Naive B cell (primary cell): ENCODE measurements at regions not wholly inside any gene's neighbourhood (a gene's known extent, or its start where the extent isn't known, plus 50 kb on each side); places are given as distances from the start of the nearest gene placed in this dataset.

Experiments used
- ATAC-seq, 2 donors: fragments of 150-1000 bp; cut with Tn5 transposase; 2 replicates each; pipeline ENCODE4 v1.10.0; 2021; ENCODE audit warnings: low read depth in 2 of 2, mild to moderate bottlenecking in 2 of 2, moderate library complexity in 2 of 2
- DNase-seq: peaks from one replicate; pipeline ENCODE4 v3.0.0; 2022
- H3K27ac Mint-ChIP-seq, 6 donors: one replicate each; pipeline ENCODE4 v1.8.0; 2020 to 2022; ENCODE audit warnings: mild to moderate bottlenecking in 6 of 6, mixed read lengths in 6 of 6, moderate library complexity in 5 of 6, inconsistent platforms in 2 of 6
- H3K27me3 Mint-ChIP-seq, 3 donors: one replicate each; pipeline ENCODE4 v1.8.0; 2021 to 2022; ENCODE audit warnings: mixed read lengths in 3 of 3, mild to moderate bottlenecking in 1 of 3
- H3K36me3 Mint-ChIP-seq, 2 donors: one replicate each; pipeline ENCODE4 v1.8.0; 2020 to 2022; ENCODE audit warnings: mixed read lengths in 2 of 2, inconsistent platforms in 1 of 2, mild to moderate bottlenecking in 1 of 2
- H3K4me1 Mint-ChIP-seq, 3 donors: one replicate each; pipeline ENCODE4 v1.8.0; 2020 to 2022; ENCODE audit warnings: mixed read lengths in 3 of 3, inconsistent platforms in 1 of 3, mild to moderate bottlenecking in 1 of 3, moderate library complexity in 1 of 3
- H3K4me3 Mint-ChIP-seq, 8 donors: one replicate each; pipeline ENCODE4 v1.8.0; 2020 to 2022; ENCODE audit warnings: mild to moderate bottlenecking in 8 of 8, mixed read lengths in 8 of 8, moderate library complexity in 8 of 8, inconsistent platforms in 2 of 8
- H3K9me3 Mint-ChIP-seq, 7 donors: one replicate each; pipeline ENCODE4 v1.8.0; 2020 to 2022; ENCODE audit warnings: mixed read lengths in 7 of 7, mild to moderate bottlenecking in 5 of 7, inconsistent platforms in 2 of 7, moderate library complexity in 1 of 7

DNA sequence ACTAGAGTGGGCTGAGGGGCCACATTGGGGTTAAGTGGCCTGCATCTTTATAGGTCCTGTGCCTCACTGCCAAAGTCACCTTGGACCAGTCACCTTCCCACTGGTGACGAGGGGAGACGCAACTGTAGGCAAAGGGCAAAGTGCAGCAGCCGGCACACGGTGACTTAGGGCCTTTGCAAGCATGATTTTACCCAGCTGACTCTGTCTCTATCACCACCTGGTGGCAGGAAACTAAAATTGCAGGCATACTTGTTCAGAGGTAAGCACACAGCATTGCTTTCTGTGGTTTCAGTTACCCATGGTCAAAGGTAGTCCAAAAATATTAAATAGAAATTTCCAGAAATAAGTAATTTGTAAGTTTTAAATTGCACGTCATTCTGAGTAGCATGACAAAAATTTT, 1164.4 kb downstream of the BRD1 start:
- Mint-ChIP-seq H3K4me1 (no peaks in the 10 kb centered on the region), H3K36me3 (peaks cover 0 to 18% of the 10 kb centered on the region in 2 donors), H3K27me3 (no peaks in the 10 kb centered on the region), H3K9me3 (peaks cover 11 to 26% (median 20%) of the 10 kb centered on the region in 7 donors), H3K27ac (no peak overlapping the region), H3K4me3 (no peak overlapping the region)
- ATAC-seq (no peak), DNase-seq (no peak)

- Mint-ChIP-seq H3K27me3 (no peaks in the 10 kb centered on the region), H3K27ac (peak overlapping the region in 1 of 6 donors; percentile 70), H3K9me3 (peaks cover 11 to 26% (median 20%) of the 10 kb centered on the region in 7 donors), H3K4me3 (no peak overlapping the region), H3K4me1 (no peaks in the 10 kb centered on the region), H3K36me3 (peaks cover 0 to 18% of the 10 kb centered on the region in 2 donors)
- no peak for DNase-seq
- no peak for ATAC-seq
These were observed 1165.1 kb downstream of the BRD1 start for GRCh38 chr22:48662476-48663135.

DNA sequence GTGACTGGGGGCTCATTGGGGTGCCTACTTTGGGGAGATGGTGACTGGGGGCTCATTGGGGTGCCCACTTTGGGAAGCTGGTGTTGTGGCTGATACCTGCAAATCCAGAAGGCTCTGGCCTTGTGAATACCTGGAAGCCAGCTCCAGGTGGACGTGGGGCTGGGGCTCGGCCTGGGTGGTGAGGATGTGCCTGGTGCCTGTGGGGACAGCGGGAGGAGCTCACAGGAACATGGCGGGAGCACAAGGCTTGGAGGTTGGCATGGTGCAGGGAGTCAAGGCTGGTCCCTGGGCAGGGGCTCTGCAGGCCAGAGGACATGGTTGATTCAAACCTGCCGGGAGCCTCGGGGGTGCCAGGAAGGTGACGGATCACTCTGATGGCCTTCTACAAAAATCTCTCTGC, 1165.7 kb downstream of the BRD1 start:
- Mint-ChIP-seq H3K4me1 (no peaks in the 10 kb centered on the region), H3K9me3 (peaks cover 11 to 26% (median 20%) of the 10 kb centered on the region in 7 donors), H3K27me3 (no peaks in the 10 kb centered on the region), H3K36me3 (peaks cover 0 to 18% of the 10 kb centered on the region in 2 donors), H3K27ac (peak overlapping the region in 1 of 6 donors; percentile 70), H3K4me3 (no peak overlapping the region)
- DNase-seq: no peak
- no peak for ATAC-seq

DNA sequence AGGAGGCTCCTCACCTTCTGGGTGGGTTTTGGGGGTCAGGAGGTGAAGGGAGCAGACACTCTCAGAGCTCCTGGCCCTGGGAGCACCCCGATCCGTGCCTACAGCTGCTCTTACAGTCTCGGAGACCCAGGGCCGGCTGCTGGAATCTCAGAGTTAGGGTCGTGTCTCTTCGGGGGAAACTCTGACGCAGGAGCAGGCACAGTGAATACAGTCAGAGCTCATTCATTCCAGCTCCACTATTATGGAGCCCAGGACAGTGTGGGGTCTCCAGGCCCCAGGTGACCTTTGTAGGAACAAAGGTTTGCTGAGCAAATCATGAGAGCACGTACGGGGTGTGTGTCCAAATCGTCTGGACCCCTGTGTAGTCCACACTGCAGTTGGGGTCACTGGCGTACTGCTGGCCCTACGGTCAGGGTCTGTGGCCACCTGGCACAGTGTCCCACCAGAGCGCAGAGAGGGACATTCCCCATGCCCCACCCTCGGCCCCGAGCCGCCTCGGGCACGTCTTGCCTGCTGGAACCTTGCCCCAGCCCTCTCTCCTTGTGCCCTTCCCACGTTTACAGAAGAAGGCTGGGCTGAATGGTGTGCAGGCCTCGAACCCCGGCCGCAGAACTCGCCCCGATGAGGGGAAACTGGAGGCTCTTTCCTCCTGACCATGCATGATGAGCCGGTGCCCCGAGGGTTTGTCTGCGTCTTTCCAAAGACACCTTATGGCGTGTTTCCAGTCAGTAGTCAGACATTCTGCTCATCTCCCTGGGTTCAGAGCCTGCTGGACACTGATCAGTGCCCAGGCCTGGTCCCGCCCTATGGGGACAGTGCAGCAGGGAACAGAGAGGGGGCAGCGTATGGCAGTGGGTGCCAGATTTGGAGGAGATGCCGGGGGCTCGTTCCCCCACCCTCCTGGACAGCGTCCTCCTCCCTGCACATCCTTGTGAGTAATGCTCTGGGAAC, 1166.6 kb downstream of the BRD1 start:
- H3K27ac Mint-ChIP-seq: no peak overlapping the region
- no peaks in the 10 kb centered on the region for H3K4me1 Mint-ChIP-seq
- no peak for ATAC-seq
- DNase-seq: no peak
- H3K4me3 Mint-ChIP-seq: no peak overlapping the region
- H3K36me3 Mint-ChIP-seq: peaks cover 0 to 18% of the 10 kb centered on the region in 2 donors
- H3K27me3 Mint-ChIP-seq: no peaks in the 10 kb centered on the region
- H3K9me3 Mint-ChIP-seq: peaks cover 11 to 26% (median 20%) of the 10 kb centered on the region in 7 donors

DNA sequence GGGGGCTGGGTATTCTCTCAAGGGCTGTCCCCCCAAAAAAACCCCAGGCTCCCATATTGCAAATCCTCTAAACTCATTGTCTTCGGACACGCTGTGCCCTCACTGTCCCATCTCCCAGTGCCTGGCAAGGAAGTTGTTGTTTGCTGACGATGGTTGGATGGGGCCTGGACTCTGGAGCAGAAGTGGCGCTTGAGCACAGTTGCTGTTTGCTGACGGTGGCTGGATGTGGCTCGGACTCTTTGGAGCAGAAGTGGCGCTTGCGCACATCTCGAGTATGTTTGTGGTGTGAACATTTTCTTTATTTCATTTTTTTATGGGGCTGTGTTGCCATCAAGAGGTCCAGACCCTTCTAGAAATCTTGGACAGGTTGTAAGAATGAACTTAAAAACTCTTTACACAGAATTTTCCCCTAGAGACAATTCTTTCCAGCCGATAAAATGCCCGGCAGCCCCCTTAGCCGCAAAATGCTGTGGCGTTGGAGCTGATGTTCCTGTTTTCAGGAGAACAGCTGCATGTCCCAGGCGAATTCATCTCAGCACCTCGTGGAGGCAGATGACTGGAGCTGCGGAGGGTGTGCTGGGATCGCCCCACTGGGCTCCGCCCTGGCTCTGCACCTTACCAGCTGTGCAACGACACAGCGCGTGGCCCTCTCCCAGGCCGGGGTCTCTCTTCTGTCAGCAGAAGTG, 1167.4 kb downstream of the BRD1 start:
- Mint-ChIP-seq H3K27ac (no peak overlapping the region), H3K36me3 (peaks cover 0 to 14% of the 10 kb centered on the region in 2 donors), H3K4me3 (no peak overlapping the region), H3K9me3 (peaks cover 9 to 24% (median 21%) of the 10 kb centered on the region in 7 donors), H3K27me3 (no peaks in the 10 kb centered on the region), H3K4me1 (no peaks in the 10 kb centered on the region)
- DNase-seq (no peak), ATAC-seq (no peak)

- no peaks in the 10 kb centered on the region for H3K4me1 Mint-ChIP-seq
- no peaks in the 10 kb centered on the region for H3K27me3 Mint-ChIP-seq
- H3K36me3 Mint-ChIP-seq: peaks cover 0 to 6% of the 10 kb centered on the region in 2 donors
- H3K27ac Mint-ChIP-seq: no peak overlapping the region
- peaks cover 9 to 21% (median 16%) of the 10 kb centered on the region in 7 donors for H3K9me3 Mint-ChIP-seq
- ATAC-seq (no peak), DNase-seq (no peak)
- no peak overlapping the region for H3K4me3 Mint-ChIP-seq
These were observed 1168.2 kb downstream of the BRD1 start for GRCh38 chr22:48659404-48659996.

- Mint-ChIP-seq H3K27me3 (no peaks in the 10 kb centered on the region), H3K4me1 (no peaks in the 10 kb centered on the region), H3K27ac (no peak overlapping the region), H3K9me3 (peaks cover 4 to 16% (median 10%) of the 10 kb centered on the region in 7 donors), H3K4me3 (no peak overlapping the region), H3K36me3 (peaks cover 0 to under 1% of the 10 kb centered on the region in 2 donors)
- ATAC-seq (no peak), DNase-seq (no peak)
These were observed 1168.8 kb downstream of the BRD1 start for GRCh38 chr22:48658871-48659270.

DNA sequence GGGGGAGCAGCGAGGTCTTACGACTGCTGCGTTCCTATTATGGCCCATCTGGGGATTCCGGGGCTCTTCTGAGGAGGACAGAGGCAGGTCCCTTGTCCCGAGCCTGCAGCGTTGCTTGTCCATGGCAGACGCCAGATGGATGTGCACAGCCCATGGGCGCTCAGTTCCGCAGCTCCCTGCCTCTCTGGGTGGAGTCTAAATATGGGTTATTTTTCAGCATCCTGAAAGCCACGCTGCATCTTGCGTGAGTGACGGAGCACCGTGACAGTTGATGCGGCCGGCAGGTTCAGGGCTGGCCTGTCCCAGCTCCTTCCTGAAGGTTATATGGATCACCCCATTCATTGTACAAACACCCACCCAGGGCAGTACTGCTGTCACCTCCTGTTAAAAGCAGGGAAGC, 1169.4 kb downstream of the BRD1 start:
- no peak for DNase-seq
- H3K9me3 Mint-ChIP-seq: peaks cover 4 to 15% (median 5%) of the 10 kb centered on the region in 7 donors
- no peak for ATAC-seq
- no peak overlapping the region for H3K27ac Mint-ChIP-seq
- no peak overlapping the region for H3K4me3 Mint-ChIP-seq
- H3K27me3 Mint-ChIP-seq: no peaks in the 10 kb centered on the region
- no peaks in the 10 kb centered on the region for H3K4me1 Mint-ChIP-seq
- H3K36me3 Mint-ChIP-seq: no peaks in the 10 kb centered on the region

GRCh38 chr22:48654492-48654891, 1173.2 kb downstream of the BRD1 start:
- Mint-ChIP-seq H3K27me3 (no peaks in the 10 kb centered on the region), H3K36me3 (no peaks in the 10 kb centered on the region), H3K27ac (peak overlapping the region in 1 of 6 donors; percentile 34), H3K4me1 (no peaks in the 10 kb centered on the region), H3K9me3 (peaks cover 0 to 8% (median 0%) of the 10 kb centered on the region in 7 donors), H3K4me3 (no peak overlapping the region)
- DNase-seq (no peak), ATAC-seq (no peak)

DNA sequence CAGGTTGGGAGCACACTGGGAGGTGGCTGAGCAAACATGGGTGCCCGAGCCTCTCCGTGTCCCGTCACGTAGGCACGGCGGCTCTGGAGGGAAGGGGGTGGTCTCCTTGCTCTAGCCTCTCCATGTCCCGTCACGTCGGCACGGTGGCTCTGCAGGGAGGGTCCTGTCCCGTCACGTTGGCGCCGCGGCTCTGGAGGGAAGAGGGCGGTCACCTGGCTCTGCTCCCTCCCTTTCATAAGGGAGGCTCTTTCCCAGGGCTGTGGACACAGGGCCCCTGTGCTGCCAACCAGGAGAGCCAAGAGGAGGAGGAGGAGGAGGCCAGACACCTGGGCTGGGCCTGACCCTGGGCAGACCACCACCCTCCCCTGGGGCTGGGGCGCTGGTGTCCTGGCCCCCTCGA, 1173.7 kb downstream of the BRD1 start:
- no peak overlapping the region for H3K4me3 Mint-ChIP-seq
- no peaks in the 10 kb centered on the region for H3K4me1 Mint-ChIP-seq
- H3K27ac Mint-ChIP-seq: no peak overlapping the region
- no peaks in the 10 kb centered on the region for H3K36me3 Mint-ChIP-seq
- ATAC-seq (no peak), DNase-seq (no peak)
- H3K9me3 Mint-ChIP-seq: peaks cover 0 to 8% (median 0%) of the 10 kb centered on the region in 7 donors
- H3K27me3 Mint-ChIP-seq: no peaks in the 10 kb centered on the region

DNA sequence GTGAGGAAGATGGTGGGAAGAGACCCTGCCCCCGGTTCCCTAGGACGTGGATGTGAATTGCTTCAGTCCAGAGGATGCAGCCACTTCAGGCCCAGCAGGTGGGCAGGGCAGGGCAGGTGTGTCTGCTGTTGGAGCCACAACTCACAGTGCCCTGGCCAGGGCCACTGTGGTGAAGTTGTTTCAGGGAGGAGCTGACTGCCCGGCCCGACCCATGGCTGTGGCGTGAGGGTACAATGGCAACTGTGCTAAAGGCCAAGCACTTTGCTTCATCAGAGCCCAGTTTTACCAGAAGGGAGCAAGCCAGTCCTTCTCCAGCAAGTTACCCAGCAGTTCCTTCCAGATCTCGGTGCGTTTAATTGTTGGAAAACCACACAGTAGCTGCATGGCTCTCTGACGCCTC, 1174.4 kb downstream of the BRD1 start:
- peaks cover 0 to 8% (median 0%) of the 10 kb centered on the region in 7 donors for H3K9me3 Mint-ChIP-seq
- no peaks in the 10 kb centered on the region for H3K36me3 Mint-ChIP-seq
- no peak overlapping the region for H3K27ac Mint-ChIP-seq
- H3K4me3 Mint-ChIP-seq: no peak overlapping the region
- no peaks in the 10 kb centered on the region for H3K4me1 Mint-ChIP-seq
- DNase-seq (no peak), ATAC-seq (no peak)
- H3K27me3 Mint-ChIP-seq: no peaks in the 10 kb centered on the region

DNA sequence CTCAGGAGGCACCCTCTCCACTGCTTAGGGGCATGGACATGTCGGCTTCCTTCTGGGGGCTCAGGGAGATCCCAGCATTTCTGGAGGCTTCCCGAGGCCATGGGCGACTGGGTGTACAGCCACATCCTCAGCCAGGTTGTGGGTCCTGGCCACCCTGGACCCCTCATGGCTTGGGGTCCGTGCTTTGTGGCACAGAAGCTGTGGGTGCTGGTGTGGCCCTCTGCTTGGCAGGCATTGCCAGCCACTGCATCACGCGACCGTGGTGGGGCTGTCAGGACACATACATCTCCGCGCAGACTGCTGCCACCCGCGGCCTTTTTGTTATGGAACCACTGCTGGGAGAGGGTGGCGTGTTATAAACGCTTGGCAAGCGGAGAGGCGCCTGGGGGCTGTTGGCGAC, 1174.9 kb downstream of the BRD1 start:
- Mint-ChIP-seq H3K36me3 (no peaks in the 10 kb centered on the region), H3K4me3 (no peak overlapping the region), H3K4me1 (no peaks in the 10 kb centered on the region), H3K27me3 (no peaks in the 10 kb centered on the region), H3K9me3 (peaks cover 0 to 8% (median 0%) of the 10 kb centered on the region in 7 donors), H3K27ac (no peak overlapping the region)
- DNase-seq (no peak), ATAC-seq (no peak)

GRCh38 chr22:48651981-48652538, 1175.6 kb downstream of the BRD1 start:
- ATAC-seq: no peak
- H3K4me1 Mint-ChIP-seq: no peaks in the 10 kb centered on the region

More at GRCh38 chr22:48651981-48652538, 1175.6 kb downstream of the BRD1 start:
- DNase-seq: no peak
- H3K27ac Mint-ChIP-seq: no peak overlapping the region
- H3K9me3 Mint-ChIP-seq: peaks cover 0 to 8% (median 0%) of the 10 kb centered on the region in 7 donors
- H3K36me3 Mint-ChIP-seq: no peaks in the 10 kb centered on the region
- H3K27me3 Mint-ChIP-seq: no peaks in the 10 kb centered on the region
- no peak overlapping the region for H3K4me3 Mint-ChIP-seq
